ENCODE measurements at regions not wholly inside any gene's neighbourhood (a gene's known extent, or its start where the extent isn't known, plus 50 kb on each side); places are given as distances from the start of the nearest gene placed in this dataset.

DNA sequence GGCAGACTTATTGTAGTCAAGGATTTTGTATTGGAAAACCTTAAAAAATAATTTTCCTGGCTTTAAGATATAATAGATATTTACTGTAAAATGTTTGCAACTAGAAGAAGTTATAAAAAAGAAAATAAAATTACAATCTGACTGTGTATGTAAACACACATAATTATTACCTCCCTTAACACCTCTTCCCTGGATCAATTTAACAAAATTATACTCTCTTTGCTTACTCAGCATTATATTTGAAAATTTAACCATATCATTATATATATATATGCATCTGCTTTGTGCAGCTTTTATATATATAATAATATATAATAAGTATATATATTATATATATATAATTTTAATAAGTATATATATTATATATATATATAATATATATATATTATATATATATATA, 131.7 kb upstream of the FAM98A start:
- TF ChIP-seq TAF1 (IDR thresholded peaks at IDR 0.05; ENCODE audit: borderline replicate concordance, low read depth, low read length) (no peak), ZZZ3 (IDR thresholded peaks at IDR 0.05; ENCODE audit: control insufficient read depth, insufficient read length, low read depth) (no peak), EGR1 (IDR thresholded peaks at IDR 0.05; ENCODE audit: borderline replicate concordance in 1 of 2, low read depth in 2 of 2, low read length in 2 of 2) (no peak), CBFB (IDR thresholded peaks at IDR 0.05; ENCODE audit: low read depth) (no peak), NFIC (IDR thresholded peaks at IDR 0.05; ENCODE audit: low read depth, low read length) (no peak), POLR2AphosphoS5 (IDR thresholded peaks at IDR 0.05; ENCODE audit: low read length) (no peak)
- TF ChIP-seq, protein P1, sequence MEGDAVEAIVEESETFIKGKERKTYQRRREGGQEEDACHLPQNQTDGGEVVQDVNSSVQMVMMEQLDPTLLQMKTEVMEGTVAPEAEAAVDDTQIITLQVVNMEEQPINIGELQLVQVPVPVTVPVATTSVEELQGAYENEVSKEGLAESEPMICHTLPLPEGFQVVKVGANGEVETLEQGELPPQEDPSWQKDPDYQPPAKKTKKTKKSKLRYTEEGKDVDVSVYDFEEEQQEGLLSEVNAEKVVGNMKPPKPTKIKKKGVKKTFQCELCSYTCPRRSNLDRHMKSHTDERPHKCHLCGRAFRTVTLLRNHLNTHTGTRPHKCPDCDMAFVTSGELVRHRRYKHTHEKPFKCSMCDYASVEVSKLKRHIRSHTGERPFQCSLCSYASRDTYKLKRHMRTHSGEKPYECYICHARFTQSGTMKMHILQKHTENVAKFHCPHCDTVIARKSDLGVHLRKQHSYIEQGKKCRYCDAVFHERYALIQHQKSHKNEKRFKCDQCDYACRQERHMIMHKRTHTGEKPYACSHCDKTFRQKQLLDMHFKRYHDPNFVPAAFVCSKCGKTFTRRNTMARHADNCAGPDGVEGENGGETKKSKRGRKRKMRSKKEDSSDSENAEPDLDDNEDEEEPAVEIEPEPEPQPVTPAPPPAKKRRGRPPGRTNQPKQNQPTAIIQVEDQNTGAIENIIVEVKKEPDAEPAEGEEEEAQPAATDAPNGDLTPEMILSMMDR (IDR thresholded peaks at IDR 0.05 in 2 of 3, conservative IDR thresholded peaks at IDR 0.05 in 1 of 3; ENCODE audit: control insufficient read depth in 2 of 3, extremely low read depth in 1 of 3, insufficient read depth in 1 of 3, low read depth in 3 of 3, low read length in 3 of 3): no peak

Data from GM12878 (cell line).